ENCODE measurements at regions not wholly inside any gene's neighbourhood (a gene's known extent, or its start where the extent isn't known, plus 50 kb on each side); places are given as distances from the start of the nearest gene placed in this dataset.

DNA sequence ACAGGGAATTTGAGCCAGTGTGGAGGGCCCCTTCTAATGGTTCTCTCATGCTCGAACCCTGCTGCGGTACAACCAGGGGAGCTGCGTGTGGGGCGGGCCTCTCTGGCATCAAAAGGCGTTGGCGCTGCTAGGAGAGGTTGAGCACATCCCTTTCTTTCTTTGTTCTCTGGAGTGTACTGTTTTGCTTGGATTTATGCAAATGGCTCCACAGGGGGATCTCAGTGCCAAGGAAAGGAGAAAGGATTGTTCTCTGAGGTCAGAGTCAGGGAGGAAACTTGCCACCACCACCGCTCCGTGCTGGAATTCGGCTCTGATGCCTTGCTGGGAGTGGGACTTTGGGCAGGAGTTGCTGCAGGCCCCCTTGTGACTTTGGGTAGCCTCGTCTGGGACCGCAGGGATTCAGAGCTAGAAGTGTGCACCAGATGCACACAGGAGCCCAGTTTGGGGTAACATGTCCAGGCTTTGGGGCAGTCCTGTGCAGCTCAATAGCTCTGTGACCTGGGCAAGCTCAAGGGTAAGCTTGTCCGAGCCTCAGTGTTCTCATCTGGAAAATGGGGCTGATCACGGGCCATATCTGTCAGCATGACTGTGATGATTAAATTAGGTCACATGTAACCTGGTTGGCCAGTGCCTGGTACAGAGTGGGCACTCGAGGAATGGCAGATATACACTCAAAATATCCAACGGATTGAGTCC, 353.0 kb upstream of the EEF2KMT start:
- DNase-seq (ENCODE audit: low spot score in 2 of 2) (no peak), ATAC-seq (replicated peaks; ENCODE audit: extremely low read depth, poor library complexity, severe bottlenecking) (no peak)
- no peak overlapping the region for H3K27ac Mint-ChIP-seq (ENCODE audit: low read depth)
- peaks cover 9% of the 10 kb centered on the region for H3K27me3 Mint-ChIP-seq
- no peaks in the 10 kb centered on the region for H3K4me1 Mint-ChIP-seq
- peaks cover 2% of the 10 kb centered on the region for H3K36me3 Mint-ChIP-seq (ENCODE audit: insufficient read depth)
- peaks cover 10% of the 10 kb centered on the region for H3K9me3 Mint-ChIP-seq
- H3K4me3 Mint-ChIP-seq, result no peak overlapping the region

DNA sequence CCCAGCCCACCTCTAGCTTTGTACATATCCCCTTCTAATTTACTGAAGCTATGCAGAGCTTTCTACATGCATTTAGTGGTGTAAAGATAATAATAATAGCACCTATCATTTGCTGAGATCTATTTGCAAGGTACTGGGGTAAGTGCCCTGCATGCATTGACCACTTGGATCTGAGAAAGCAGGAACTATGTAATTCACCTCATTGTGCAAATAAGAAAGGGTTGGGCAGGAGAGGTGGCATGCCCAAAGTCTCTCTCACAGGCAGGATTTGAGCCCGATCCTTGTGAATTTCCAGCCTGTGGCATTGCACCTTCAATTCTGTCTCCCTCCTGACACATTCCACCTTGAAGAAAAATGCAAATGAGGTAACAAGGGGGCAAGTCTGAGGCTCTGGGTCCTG, 352.3 kb upstream of the EEF2KMT start:
- no peaks in the 10 kb centered on the region for H3K4me1 Mint-ChIP-seq
- H3K27me3 Mint-ChIP-seq, result peaks cover 9% of the 10 kb centered on the region
- H3K27ac Mint-ChIP-seq (ENCODE audit: low read depth), result no peak overlapping the region

DNA sequence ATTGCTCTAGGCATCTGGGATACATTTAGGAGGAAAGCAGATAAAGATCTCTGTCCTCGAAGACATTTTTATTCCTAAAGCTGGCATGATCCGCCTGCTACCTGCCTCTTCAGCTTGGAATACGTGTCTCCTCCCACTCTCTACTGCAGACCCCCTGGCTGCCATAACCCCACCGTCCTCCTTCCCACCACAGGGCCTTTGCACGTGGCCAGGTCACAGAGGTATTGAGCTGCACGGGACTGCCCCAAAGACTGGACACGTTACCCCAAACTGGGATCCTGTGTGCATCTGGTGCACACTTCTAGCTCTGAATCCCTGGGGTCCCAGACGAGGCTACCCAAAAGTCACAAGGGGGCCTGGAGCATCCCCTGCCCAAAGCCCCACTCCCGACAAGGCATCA, 351.2 kb upstream of the EEF2KMT start:
- H3K36me3 Mint-ChIP-seq (ENCODE audit: insufficient read depth), result no peaks in the 10 kb centered on the region
- H3K27ac Mint-ChIP-seq (ENCODE audit: low read depth), result no peak overlapping the region
- no peaks in the 10 kb centered on the region for H3K4me1 Mint-ChIP-seq
- DNase-seq (ENCODE audit: low spot score in 2 of 2) (no peak), ATAC-seq (replicated peaks; ENCODE audit: extremely low read depth, poor library complexity, severe bottlenecking) (no peak)
- peaks cover 9% of the 10 kb centered on the region for H3K27me3 Mint-ChIP-seq
- peaks cover 5% of the 10 kb centered on the region for H3K9me3 Mint-ChIP-seq
- no peak overlapping the region for H3K4me3 Mint-ChIP-seq

More for the DNA sequence above, 352.3 kb upstream of the EEF2KMT start:
- peaks cover 8% of the 10 kb centered on the region for H3K9me3 Mint-ChIP-seq
- peaks cover 2% of the 10 kb centered on the region for H3K36me3 Mint-ChIP-seq (ENCODE audit: insufficient read depth)
- H3K4me3 Mint-ChIP-seq, result no peak overlapping the region
- DNase-seq (ENCODE audit: low spot score in 2 of 2), result no peak
- ATAC-seq (replicated peaks; ENCODE audit: extremely low read depth, poor library complexity, severe bottlenecking), result no peak

DNA sequence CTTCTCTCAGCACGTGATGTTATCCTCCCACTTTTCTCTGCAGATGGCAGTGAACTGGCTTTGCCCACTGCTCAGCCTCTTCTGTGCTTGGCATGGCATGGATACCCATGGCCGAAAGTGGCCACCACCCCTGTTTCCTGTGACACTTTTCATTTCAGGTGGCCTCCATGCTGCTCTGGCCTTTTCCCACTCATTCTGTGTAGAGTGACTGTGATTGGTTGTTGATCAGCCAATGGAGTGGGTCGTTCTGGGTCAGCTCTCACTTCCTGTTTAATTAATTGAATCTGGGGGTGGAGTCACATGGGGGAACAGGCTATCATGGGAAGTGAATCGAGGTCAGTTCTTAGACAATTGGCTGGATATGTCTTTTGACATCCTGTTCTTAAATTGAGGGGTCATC, 350.1 kb upstream of the EEF2KMT start:
- Mint-ChIP-seq H3K9me3 (peaks cover 5% of the 10 kb centered on the region), H3K27ac (ENCODE audit: low read depth) (no peak overlapping the region), H3K27me3 (peaks cover 9% of the 10 kb centered on the region), H3K4me1 (no peaks in the 10 kb centered on the region), H3K36me3 (ENCODE audit: insufficient read depth) (no peaks in the 10 kb centered on the region), H3K4me3 (no peak overlapping the region)
- DNase-seq (ENCODE audit: low spot score in 2 of 2), result no peak
- ATAC-seq (replicated peaks; ENCODE audit: extremely low read depth, poor library complexity, severe bottlenecking), result no peak

DNA sequence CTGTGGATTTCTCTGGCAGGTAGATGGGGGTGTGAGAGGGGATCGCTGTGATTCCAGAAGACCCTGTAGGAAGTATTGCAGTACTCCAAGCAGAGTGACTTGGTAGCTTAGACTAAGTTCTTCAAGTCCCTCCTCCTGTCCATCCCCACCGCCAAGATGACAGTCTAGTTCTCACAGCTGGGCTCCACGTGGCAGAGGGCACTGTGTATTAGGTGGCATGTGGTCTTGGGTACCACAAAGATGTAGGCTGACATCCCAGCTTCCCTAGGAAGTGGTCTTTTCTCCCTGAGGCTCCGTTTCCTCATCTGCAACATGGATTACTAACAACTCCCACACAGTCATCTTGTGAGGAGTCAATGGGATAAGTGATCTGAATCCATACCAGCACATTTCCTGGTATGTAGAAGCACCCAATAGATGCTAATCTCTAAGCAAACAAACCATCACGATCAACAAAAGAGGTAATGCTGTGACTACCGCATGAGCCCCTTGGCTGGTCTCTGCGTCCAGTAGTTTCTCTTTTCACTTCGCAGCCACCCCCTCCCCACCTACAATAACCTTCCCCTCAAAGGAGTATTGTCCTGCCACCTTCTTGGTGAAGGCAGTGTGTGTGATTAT, 349.1 kb upstream of the EEF2KMT start:
- H3K9me3 Mint-ChIP-seq, result peaks cover 10% of the 10 kb centered on the region
- H3K4me1 Mint-ChIP-seq, result no peaks in the 10 kb centered on the region
- no peak for ATAC-seq (replicated peaks; ENCODE audit: extremely low read depth, poor library complexity, severe bottlenecking)
- H3K4me3 Mint-ChIP-seq, result no peak overlapping the region
- H3K27me3 Mint-ChIP-seq, result peaks cover 9% of the 10 kb centered on the region
- no peak overlapping the region for H3K27ac Mint-ChIP-seq (ENCODE audit: low read depth)
- no peak for DNase-seq (ENCODE audit: low spot score in 2 of 2)
- no peaks in the 10 kb centered on the region for H3K36me3 Mint-ChIP-seq (ENCODE audit: insufficient read depth)

DNA sequence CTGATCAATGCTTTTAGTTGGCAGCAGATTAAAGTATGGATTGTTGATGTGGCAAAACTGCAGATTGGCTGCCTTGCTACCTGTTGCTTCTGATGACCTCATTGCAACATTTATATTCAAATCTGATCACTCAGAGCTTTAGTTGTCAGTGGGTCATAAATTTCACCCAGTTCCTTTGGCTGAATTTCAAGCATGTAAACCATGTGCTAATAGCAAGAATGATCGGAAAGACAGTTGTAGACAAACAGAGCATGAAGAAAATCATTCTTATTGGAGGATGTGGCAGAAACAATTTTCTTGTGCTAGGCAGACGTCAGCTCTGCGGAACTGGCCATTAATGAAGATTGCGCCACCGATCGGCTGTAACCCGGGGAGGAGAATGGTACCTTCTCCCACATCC, 346.6 kb upstream of the EEF2KMT start:
- Mint-ChIP-seq H3K27ac (ENCODE audit: low read depth) (no peak overlapping the region), H3K4me1 (no peaks in the 10 kb centered on the region), H3K4me3 (no peak overlapping the region), H3K27me3 (peaks cover 5% of the 10 kb centered on the region), H3K36me3 (ENCODE audit: insufficient read depth) (no peaks in the 10 kb centered on the region), H3K9me3 (peaks cover 16% of the 10 kb centered on the region)
- DNase-seq (ENCODE audit: low spot score in 2 of 2) (no peak), ATAC-seq (replicated peaks; ENCODE audit: extremely low read depth, poor library complexity, severe bottlenecking) (no peak)

DNA sequence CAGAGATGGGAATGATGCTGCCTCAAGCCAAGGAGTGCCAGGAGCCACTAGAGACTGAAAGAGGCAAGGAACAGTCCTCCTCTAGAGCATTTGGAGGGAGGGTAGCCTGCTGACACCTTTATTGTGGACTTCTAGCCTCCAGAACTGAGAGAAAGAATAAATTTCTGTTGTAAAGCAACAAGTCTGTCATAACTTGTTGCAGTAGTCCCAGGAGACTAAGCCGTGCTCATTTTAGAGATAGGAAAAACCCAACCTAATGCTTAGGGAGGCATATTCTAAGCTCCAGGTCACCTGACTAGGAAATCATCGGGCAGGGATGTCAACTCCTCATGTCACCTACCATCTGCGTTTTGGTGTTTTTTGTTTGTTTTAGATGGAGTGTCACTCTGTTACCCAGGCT, 345.4 kb upstream of the EEF2KMT start:
- Mint-ChIP-seq H3K27me3 (no peaks in the 10 kb centered on the region), H3K9me3 (peaks cover 19% of the 10 kb centered on the region), H3K36me3 (ENCODE audit: insufficient read depth) (no peaks in the 10 kb centered on the region), H3K4me1 (no peaks in the 10 kb centered on the region), H3K27ac (ENCODE audit: low read depth) (no peak overlapping the region), H3K4me3 (no peak overlapping the region)
- no peak for ATAC-seq (replicated peaks; ENCODE audit: extremely low read depth, poor library complexity, severe bottlenecking)
- DNase-seq (ENCODE audit: low spot score in 2 of 2), result no peak

DNA sequence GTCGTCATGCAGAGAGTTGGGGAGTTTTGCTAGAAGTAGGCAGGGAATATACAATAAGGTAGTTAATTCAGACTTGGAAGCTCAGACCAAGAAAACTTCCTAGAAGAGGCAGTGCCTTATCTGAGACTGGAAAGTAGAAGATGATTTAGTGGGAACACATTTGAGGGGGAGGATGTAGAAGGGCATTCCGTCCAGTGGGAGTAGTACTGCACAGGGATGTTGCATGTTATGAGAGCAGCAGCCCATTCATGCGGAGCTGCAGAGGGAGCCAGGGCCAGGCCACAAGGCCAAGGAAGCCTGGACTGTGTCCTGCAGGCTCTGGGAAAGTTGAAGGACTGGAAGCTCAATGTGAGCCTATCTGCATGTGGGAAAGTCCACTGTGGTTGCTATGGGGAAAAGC, 344.5 kb upstream of the EEF2KMT start:
- Mint-ChIP-seq H3K9me3 (peaks cover 19% of the 10 kb centered on the region), H3K4me1 (no peaks in the 10 kb centered on the region), H3K4me3 (no peak overlapping the region), H3K36me3 (ENCODE audit: insufficient read depth) (no peaks in the 10 kb centered on the region), H3K27me3 (no peaks in the 10 kb centered on the region), H3K27ac (ENCODE audit: low read depth) (no peak overlapping the region)
- DNase-seq (ENCODE audit: low spot score in 2 of 2), result no peak
- no peak for ATAC-seq (replicated peaks; ENCODE audit: extremely low read depth, poor library complexity, severe bottlenecking)

DNA sequence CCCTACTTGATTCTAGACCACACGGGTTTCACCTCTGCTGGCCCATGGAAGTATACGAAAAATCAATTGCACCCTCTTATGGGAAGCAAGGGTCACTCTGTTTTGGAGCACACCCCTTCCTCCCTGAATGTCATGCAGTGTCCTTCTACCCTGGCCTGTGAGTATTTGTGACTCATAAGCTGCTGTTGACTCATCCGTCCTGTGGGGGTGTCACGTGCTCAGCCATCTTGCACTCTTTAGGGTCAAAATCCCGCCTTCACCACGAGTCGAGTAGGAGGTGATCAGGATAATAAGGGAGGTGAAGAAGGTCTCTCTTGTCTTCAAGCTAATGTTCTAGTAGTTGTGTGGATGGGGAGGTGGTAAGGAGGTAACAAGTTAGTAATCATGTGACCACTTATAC, 341.0 kb upstream of the EEF2KMT start:
- peaks cover 19% of the 10 kb centered on the region for H3K9me3 Mint-ChIP-seq
- DNase-seq (ENCODE audit: low spot score in 2 of 2) (no peak), ATAC-seq (replicated peaks; ENCODE audit: extremely low read depth, poor library complexity, severe bottlenecking) (no peak)
- no peak overlapping the region for H3K4me3 Mint-ChIP-seq
- no peaks in the 10 kb centered on the region for H3K36me3 Mint-ChIP-seq (ENCODE audit: insufficient read depth)
- no peaks in the 10 kb centered on the region for H3K27me3 Mint-ChIP-seq
- H3K27ac Mint-ChIP-seq (ENCODE audit: low read depth), result no peak overlapping the region
- no peaks in the 10 kb centered on the region for H3K4me1 Mint-ChIP-seq

DNA sequence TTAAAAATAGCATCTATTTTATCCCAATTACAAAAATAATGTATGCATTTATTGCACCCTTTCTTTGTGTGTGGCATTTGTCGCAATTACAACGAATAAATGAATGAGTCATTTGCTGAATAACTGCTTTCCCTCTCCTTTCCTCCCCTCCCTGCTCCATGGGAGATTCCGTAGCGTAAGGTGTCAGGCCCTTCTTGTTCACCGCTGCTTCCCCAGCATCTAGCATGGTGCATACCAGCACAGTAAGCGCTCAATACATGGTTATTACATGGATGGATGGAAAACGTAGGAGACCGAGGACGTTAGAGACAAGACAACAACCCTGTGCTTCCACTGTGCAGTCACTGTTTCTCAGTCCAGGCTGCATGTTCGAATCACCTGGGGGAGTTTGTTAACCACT, 336.0 kb upstream of the EEF2KMT start:
- Mint-ChIP-seq H3K27me3 (no peaks in the 10 kb centered on the region), H3K9me3 (no peaks in the 10 kb centered on the region), H3K4me3 (no peak overlapping the region), H3K27ac (ENCODE audit: low read depth) (no peak overlapping the region), H3K36me3 (ENCODE audit: insufficient read depth) (no peaks in the 10 kb centered on the region), H3K4me1 (no peaks in the 10 kb centered on the region)
- DNase-seq (ENCODE audit: low spot score in 2 of 2), result no peak
- no peak for ATAC-seq (replicated peaks; ENCODE audit: extremely low read depth, poor library complexity, severe bottlenecking)

DNA sequence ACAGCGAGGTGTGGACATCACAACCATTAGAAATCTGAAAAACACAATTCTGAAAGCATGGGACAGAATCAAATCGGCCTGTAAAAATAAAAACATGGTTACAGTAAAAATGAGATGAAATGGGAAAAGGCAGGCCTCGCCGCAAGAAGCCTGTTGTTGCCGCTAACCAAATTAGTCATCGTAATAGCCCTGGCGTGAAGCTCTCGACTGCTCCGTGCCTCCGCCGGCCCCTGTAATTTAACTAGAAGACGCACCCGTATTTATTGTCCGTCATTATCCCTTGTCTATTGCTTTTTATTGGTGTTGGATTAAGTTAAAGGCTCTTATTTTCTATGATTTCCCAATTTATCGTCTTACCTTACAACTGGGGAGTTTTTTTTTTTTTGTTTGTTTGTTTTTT, 334.6 kb upstream of the EEF2KMT start:
- peaks cover 4% of the 10 kb centered on the region for H3K27me3 Mint-ChIP-seq
- no peaks in the 10 kb centered on the region for H3K36me3 Mint-ChIP-seq (ENCODE audit: insufficient read depth)
- ATAC-seq (replicated peaks; ENCODE audit: extremely low read depth, poor library complexity, severe bottlenecking), result no peak

DNA sequence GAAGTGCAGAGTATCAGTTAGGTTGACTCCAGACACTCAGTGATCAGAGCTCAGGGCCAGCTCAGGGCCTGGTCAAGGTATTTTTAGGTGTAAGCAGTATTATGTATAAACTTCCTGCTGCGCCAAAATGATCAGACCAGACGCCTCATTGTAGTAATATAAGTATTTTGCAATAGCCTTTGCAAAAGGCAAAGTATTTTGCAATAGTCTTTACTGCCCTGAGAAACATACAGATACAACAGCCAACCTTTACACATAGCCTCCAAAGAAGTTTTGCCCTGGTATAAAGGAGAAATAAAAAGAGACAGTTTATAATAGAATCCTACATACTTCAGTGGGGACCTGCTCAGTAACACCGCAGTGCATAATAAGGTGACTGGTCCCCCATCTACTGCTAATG, 333.0 kb upstream of the EEF2KMT start:
- H3K9me3 Mint-ChIP-seq, result no peaks in the 10 kb centered on the region
- H3K27me3 Mint-ChIP-seq, result peaks cover 10% of the 10 kb centered on the region
- no peak overlapping the region for H3K27ac Mint-ChIP-seq (ENCODE audit: low read depth)
- H3K4me3 Mint-ChIP-seq, result no peak overlapping the region
- no peaks in the 10 kb centered on the region for H3K36me3 Mint-ChIP-seq (ENCODE audit: insufficient read depth)
- DNase-seq (ENCODE audit: low spot score in 2 of 2) (no peak), ATAC-seq (replicated peaks; ENCODE audit: extremely low read depth, poor library complexity, severe bottlenecking) (no peak)
- H3K4me1 Mint-ChIP-seq, result no peaks in the 10 kb centered on the region

More for the DNA sequence above, 334.6 kb upstream of the EEF2KMT start:
- H3K27ac Mint-ChIP-seq (ENCODE audit: low read depth), result no peak overlapping the region
- no peaks in the 10 kb centered on the region for H3K4me1 Mint-ChIP-seq
- H3K9me3 Mint-ChIP-seq, result no peaks in the 10 kb centered on the region
- DNase-seq (ENCODE audit: low spot score in 2 of 2), result no peak
- no peak overlapping the region for H3K4me3 Mint-ChIP-seq

DNA sequence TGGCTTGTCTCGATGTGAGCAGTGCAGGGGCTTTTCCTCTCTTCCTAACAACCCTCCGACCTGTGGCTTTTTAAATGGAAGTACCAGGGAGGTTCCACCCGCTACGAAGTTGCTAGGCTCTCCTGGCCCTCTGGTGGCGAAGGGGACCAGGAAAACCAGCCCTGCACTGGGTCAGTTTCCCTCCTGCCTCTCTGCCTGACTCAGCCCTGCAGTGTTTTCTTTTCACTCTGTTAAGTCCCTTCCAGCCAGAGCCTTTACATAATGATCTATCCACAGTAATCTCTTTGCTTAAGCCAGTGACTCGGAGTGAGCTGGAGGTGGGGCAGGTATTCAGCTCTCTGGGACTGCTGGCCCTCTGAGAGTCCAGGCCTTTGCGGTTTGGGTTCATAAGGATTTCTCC, 331.3 kb upstream of the EEF2KMT start:
- no peak for ATAC-seq (replicated peaks; ENCODE audit: extremely low read depth, poor library complexity, severe bottlenecking)
- H3K36me3 Mint-ChIP-seq (ENCODE audit: insufficient read depth), result no peaks in the 10 kb centered on the region
- no peak for DNase-seq (ENCODE audit: low spot score in 2 of 2)
- H3K27ac Mint-ChIP-seq (ENCODE audit: low read depth), result no peak overlapping the region
- no peaks in the 10 kb centered on the region for H3K4me1 Mint-ChIP-seq
- no peak overlapping the region for H3K4me3 Mint-ChIP-seq
- H3K9me3 Mint-ChIP-seq, result no peaks in the 10 kb centered on the region
- H3K27me3 Mint-ChIP-seq, result peaks cover 10% of the 10 kb centered on the region

All from central memory CD8-positive, alpha-beta T cell (primary cell).